Kasumi-1 (cell line): ENCODE measurements at regions not wholly inside any gene's neighbourhood (a gene's known extent, or its start where the extent isn't known, plus 50 kb on each side); places are given as distances from the start of the nearest gene placed in this dataset.
"Not testable (repeated sequence)": the region's sequence is repeated elsewhere in the genome, so short reads cannot be mapped to it uniquely, and the experiment has no call there.

ENCODE experiments used
- DNase-seq, 2 experiments: peaks; one replicate each; lab custom pipeline; 2025; lab: John Stamatoyannopoulos, UW

- DNase-seq, result no peak
Measured at GRCh38 chr7:142698429-142698828, 50.8 kb upstream of the PRSS1 start.

DNA sequence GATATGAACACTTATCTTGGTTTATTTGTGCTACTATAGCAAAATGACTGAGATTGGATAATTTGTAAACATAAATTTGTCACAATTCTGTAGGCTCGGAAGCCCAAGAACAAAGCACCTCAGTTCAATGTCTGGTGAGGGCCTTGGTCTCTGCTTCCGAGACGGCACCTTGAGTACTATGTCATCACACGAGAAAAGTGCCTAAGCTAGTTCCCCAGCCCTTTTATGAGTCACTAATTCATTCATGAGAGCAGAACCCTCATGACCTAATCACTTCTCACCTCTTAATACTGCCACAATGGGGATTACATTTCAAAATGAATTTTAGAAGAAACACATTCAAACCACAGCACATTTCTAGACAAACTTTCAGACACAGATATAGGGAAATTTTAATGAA, 52.0 kb upstream of the PRSS1 start:
- DNase-seq, result no peak

DNA sequence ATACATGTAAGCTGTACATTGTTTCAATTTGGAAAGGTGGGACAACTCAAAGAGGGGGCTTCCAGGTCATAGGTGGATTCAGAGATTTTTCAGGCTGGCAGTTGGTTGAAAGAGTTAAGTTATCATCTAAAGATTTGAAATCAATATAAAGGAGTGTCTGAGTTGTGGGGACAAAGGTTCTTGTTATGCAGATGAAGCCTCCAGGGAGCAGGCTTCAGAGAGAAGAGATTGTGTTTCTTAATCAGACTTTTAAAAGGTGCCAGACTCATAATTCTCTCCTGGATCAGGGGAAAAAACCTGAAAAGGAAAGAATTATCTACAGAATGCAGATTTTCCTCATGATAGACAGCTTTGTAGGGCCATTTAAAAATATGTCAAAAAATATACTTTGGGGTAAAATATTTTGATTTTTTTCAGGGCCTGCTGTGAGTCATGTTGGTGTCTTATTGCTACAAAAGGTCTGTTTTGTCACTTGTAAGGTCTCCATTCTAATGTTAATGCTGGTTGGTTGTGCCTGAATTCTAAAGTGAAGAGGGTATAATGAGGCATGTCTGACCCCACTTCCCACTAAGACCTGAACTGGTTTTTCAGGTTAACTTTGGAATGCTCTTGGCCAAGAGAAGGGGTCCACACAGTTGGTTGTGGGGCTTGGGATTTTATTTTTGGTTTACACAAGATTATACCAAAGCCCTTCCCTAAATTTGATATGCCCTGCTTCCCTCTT, 52.7 kb upstream of the PRSS1 start:
- DNase-seq, result no peak

GRCh38 chr7:142693911-142694310, 55.4 kb upstream of the PRSS1 start:
- no peak for DNase-seq

DNA sequence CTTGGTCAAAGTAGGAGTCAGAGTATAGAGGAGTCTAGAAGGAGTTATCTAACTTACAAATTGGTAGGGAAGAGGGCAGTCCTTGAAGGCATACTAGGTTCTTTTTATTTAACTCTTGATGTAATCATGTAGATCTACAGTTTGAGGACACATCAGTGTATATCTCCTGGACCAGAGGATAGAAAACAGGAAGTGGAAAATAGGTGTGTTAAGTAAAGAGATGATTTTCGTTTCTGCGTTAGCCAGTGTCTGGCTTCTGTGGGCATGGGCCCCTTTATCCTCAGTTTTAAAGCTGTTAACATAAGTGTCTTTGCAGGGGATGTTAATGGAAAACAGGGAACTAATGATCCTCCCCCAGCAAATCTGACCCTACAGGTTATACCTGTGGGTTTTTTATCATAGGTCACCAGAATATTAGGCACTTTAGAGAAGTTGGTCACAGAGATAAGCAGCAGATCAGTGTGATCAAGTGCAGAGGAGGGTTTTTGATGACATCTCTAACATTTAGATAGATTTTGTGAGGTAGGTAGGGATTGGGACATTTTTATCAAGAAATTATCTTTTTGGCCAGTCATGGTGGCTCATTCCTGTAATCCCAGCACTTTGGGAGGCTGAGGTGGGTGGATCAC, 58.6 kb upstream of the PRSS1 start:
- DNase-seq, result no peak

DNA sequence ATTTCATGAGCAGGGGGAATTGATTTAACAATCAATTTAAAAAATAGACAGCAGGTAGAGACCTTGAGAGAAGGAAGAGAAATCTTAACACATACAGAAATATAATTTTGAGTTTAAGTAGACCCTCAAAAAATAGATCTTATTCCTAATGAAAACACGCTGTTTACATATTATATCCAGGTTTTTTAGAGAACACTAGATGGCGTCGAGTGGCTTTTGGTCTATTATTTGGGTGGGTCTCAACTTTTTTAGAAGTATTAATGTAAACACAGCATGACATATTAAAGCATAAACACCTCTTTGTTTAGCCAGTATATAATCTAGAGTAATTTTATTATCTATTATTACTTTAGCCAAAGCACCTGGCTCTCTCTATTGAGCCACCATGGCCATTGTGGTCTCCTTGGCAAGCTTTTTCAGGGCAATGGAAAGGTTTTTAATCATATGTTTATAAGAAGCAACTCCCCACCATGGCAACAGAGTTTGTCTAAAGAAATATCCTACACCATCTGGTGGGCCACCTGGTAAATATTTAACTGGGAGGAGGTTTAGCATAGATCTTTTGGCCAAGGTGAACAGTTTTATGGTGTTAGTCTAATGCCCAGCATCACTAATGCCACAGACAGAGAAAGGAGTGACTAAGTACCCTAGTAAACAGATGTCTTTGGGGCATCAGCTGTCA, 59.7 kb upstream of the PRSS1 start:
- DNase-seq, result peak; percentile 23 to 53

- DNase-seq, result no peak
Measured at GRCh38 chr7:142685877-142686508, 63.3 kb upstream of the PRSS1 start.

DNA sequence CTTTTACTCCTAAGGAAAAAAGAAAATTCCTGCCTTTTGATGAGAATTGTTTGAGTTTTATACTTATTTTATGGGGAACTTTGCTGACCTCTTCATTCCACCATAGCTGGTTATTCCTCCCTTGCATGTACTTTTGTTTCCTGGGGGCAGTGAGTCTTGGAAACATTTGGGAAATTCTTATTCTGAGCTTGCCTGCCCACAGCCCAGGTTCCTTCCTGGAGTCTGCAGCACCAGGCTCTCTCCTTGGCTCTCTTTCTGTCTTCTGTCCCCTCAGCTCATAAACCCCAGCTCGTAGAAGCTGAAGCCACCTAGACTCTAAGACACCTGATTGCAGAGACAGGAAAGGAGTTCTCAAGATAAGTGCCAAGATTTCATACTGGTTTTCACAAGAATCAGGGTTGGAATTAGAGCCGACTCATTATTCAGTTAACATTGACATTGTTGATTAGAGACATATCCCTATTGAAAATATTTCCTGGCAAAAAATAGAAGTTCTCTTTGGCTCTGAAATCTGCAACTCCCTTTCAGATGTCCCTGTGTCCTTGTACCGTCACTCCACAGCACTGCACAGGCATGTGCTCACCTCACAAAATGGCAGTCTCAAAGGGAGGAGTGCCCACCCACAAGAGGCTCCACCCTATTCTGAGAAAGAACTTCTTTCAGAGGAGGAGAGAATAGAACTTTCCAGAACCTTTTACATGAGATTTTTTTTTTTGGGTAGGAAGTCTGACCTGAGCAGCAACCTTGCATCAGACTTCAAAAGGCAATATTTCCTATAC, 67.8 kb upstream of the PRSS1 start:
- no peak for DNase-seq

- peak; percentile 9 to 28 for DNase-seq
Measured at GRCh38 chr7:142671506-142671905, 77.8 kb upstream of the PRSS1 start.

- no peak for DNase-seq
Measured at GRCh38 chr7:142670511-142670910, 78.8 kb upstream of the PRSS1 start.

- DNase-seq, result peak; percentile 38 to 62
Measured at GRCh38 chr7:142669074-142669654, 80.1 kb upstream of the PRSS1 start.

- peak; percentile 20 to 25 for DNase-seq
Measured at GRCh38 chr7:142668495-142668894, 80.8 kb upstream of the PRSS1 start.

DNA sequence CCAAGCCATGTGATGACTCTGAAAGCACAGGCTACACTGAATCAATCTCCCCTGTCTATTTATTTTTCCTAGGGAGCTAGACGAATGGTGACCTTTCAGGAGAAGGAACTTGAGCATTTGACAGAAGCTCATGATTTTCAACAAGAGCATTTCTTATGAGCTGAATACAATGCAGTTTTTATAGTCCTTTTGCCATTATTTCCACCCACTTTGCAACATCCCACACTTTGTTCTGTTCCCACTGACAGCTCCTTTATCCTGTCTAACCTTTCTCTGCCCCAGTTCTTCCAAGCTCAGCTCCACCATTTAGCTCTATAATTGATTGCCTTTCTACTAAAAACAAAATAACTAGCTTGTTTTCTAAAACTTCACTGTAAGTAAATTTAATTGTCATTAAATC, 91.9 kb upstream of the PRSS1 start:
- no peak for DNase-seq

DNA sequence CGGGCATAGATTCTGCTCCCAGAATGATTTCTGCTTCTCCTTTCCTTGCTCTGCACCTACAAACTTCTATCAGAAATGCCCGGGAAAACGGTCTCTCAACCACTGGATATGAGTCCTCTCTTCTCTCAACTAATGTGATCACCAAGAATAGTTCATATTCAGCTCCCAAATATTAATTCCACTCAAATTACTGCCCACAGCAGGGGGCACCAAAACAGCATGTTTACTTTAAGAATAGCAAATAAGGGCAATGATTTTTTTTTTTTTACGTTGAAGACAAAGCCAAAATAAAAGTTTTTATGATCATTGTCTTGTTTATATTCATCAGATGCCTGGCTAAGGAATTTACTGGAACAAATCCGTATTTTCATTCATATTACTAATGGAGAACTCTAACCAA, 94.9 kb upstream of the PRSS1 start:
- DNase-seq, result no peak

DNA sequence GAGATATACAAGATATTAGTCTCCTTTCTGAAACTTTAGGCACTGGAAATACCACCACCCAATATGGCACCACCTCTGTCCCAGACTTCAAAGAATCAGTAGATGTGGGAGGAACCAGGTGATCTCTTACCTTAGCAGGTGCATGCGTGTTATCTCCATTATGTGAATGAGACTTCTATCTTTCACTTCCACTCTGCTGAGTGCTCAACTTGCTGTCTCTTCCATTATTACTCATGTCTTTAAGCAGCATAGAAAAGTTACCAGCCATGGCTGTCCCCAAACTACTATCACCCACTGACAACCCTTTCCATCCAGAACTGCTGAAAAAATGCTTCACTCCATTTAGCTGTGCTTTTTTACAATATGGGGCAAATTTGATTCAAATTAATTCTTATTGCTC, 101.5 kb upstream of the PRSS1 start:
- no peak for DNase-seq

GRCh38 chr7:142646386-142647140, 102.7 kb upstream of the PRSS1 start:
- DNase-seq, result peak; percentile 91 to 93

DNA sequence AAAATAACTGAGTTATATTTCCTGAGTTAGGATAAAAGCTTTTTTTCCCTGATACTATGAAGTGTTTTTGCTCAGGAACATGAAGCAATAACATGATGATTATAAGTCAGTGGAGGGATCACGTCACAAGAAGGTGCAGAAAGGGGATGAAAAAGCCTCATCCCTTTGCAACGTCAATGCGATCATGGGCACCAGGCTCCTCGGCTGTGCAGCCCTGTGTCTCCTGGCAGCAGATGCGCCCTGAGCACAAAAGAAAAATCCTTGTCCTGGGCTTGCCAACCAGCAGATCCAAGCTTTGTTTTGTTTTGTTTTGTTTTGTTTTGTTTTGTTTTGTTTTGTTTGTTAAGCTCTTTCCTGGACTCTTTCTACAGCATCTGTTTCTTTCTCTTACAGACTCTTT, 103.5 kb upstream of the PRSS1 start:
- peak; percentile 39 for DNase-seq

DNA sequence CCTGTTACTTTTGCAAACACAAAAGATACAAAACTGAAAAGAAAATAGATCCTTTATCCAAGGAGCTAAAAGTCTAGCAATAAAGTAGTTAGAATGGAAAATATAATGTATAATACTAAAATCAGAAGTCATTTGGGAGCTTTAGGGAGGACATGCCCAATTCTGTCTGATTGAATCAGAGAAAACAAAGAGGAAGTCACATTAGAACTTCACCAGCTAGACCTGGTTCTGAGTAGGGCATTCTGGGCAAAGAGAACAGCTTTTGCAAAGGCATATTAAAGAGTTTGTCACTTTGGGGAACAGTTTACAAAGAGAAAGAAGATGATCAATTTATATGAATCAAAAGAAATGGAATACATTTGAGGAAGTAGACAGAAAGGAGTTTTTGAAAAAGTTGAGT, 107.0 kb upstream of the PRSS1 start:
- no peak for DNase-seq

GRCh38 chr7:142641252-142641651, 108.0 kb upstream of the PRSS1 start:
- not testable (repeated sequence) for DNase-seq

GRCh38 chr7:142638581-142638980, 110.7 kb upstream of the PRSS1 start:
- no peak for DNase-seq

- no peak for DNase-seq
Measured at GRCh38 chr7:142637240-142637639, 112.0 kb upstream of the PRSS1 start.
